OCI-LY7 (cell line): ENCODE measurements at regions not wholly inside any gene's neighbourhood (a gene's known extent, or its start where the extent isn't known, plus 50 kb on each side); places are given as distances from the start of the nearest gene placed in this dataset.

ENCODE experiments used
- EZH2phosphoT487 ChIP-seq: fragments of 200-600 bp; sonication (generic); IDR thresholded peaks from 2 replicates; pipeline ENCODE4 v1.6.1; 2018; ENCODE audit warnings: low read depth, borderline replicate concordance, mild to moderate bottlenecking, mixed run types, antibody characterized with exemption, low read length, moderate library complexity, mixed read lengths
- TF ChIP-seq, protein P1 (sequence below): fragments of 200-600 bp; sonication (generic); conservative IDR thresholded peaks from 2 replicates; pipeline ENCODE4 v1.5.1; 2014; ENCODE audit warnings: mild to moderate bottlenecking, antibody characterized with exemption, low read length, moderate library complexity, mixed read lengths

GRCh38 chr14:28138341-28138740 is 628.2 kb upstream of the FOXG1 start:
- TF ChIP-seq, protein P1, sequence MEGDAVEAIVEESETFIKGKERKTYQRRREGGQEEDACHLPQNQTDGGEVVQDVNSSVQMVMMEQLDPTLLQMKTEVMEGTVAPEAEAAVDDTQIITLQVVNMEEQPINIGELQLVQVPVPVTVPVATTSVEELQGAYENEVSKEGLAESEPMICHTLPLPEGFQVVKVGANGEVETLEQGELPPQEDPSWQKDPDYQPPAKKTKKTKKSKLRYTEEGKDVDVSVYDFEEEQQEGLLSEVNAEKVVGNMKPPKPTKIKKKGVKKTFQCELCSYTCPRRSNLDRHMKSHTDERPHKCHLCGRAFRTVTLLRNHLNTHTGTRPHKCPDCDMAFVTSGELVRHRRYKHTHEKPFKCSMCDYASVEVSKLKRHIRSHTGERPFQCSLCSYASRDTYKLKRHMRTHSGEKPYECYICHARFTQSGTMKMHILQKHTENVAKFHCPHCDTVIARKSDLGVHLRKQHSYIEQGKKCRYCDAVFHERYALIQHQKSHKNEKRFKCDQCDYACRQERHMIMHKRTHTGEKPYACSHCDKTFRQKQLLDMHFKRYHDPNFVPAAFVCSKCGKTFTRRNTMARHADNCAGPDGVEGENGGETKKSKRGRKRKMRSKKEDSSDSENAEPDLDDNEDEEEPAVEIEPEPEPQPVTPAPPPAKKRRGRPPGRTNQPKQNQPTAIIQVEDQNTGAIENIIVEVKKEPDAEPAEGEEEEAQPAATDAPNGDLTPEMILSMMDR = no peak
- no peak for TF ChIP-seq EZH2phosphoT487
